Stimulated activated CD8-positive, alpha-beta memory T cell treated with anti-CD3 and anti-CD28 coated beads, Interleukin-7, amount 100 ng/mL, for 4 hours (primary cell): ENCODE measurements at regions not wholly inside any gene's neighbourhood (a gene's known extent, or its start where the extent isn't known, plus 50 kb on each side); places are given as distances from the start of the nearest gene placed in this dataset.

Experiments used
- DNase-seq, 2 donors: peaks; one replicate each; pipeline ENCODE4 v3.0.0-alpha.2; 2020; ENCODE audit warnings: low read depth in 2 of 2

DNA sequence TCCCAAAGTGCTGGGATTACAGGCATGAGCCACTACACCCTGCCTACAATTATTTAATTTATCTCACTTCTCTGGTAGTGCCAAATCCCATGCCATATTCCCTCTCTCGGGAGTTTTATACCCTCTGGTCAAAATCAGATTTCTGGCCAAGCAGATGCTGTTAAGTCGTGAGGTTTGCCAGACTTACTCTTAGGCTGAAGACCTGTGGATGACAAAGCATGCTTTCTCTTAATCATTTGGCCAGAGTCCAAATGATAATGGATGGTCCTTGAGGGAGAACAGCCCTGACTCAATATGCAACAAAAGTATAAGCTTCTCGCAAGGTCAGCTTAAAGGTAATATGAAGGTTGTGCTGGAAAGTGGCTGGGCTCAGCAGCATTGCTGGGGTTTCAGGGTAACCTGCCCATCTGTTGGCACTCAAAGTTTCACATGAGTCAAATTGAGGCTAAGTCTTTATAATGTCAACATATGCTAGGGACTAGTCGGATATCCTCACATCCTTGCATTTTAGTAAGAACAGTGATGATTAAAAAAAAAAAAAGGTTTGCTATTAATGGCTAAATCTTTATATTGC, 280.1 kb downstream of the KIF4B start:
- no peak for DNase-seq

GRCh38 chr5:155295111-155295510, 281.6 kb downstream of the KIF4B start:
- no peak for DNase-seq

- DNase-seq, result no peak
These were observed 285.9 kb downstream of the KIF4B start for GRCh38 chr5:155299386-155300005.

DNA sequence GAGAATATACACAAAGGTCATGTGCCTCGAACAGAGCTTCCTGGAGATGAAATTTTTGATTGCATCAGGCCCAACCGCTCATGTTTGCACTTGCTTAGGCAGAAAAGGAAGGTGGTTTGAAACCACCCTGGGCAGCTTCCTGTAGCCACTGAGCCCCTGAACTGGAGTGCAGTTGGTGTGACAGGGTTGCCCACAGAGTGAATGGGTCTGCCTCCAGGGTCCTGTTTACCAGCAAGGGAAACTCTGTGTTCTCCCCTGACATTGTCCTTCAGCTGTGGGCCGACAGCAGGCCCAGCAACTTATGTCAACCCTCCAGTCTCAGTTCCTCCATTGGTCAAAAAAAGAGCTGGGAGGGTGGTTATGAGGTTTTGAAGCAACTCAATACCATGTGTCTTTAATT, 289.6 kb downstream of the KIF4B start:
- DNase-seq, result no peak

- no peak for DNase-seq
These were observed 293.7 kb downstream of the KIF4B start for GRCh38 chr5:155307229-155307628.

DNA sequence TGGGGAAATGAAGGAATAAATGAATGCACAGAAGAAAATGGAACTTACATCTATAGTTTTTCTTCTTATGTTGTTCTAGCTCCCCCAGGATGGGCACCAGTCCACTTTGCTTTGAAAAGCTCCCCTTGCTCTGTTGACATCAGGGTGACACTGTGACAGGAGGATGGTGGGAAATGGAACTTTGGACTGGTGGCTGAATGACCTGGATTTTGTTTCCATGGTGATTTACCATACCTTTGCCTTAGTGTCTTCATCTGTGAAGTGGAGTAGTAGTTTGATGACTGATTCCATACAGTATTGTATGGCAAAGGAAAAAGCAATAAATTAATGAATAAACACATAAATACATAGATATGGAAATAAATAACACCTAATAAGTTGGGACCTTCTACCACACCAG, 294.7 kb downstream of the KIF4B start:
- no peak for DNase-seq

DNA sequence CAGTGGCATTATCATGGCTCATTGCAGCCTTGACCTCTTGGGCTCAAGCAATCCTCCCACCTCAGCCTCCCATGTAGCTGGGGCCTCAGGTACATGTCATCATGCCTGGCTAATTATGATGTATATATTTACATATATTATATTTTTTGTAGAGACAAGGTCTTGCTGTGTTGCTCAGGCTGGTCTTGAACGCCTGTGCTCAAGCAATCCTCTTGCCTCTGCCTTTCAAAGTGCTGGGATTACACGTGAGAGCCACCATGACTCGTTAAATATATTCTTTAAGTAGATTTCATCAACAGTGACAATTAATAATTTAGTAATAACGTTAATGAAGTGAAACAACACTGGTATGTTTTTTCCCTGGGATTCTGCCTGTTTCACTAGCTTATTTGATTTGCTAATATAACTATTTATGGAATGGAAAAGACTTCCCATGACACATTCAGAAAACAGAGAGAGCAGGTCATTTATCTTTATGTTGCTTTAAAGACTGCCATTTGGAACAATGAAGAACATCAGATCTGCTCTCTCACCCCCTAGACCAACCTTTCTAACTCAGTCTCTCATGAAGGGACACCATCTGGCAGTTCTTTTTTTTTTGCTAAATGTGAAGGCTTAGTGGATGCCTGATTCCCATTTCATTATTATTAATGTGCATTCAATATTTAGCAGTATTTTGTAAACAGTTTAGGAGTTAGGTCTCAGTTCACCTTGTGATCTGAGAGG, 295.6 kb downstream of the KIF4B start:
- no peak for DNase-seq

DNA sequence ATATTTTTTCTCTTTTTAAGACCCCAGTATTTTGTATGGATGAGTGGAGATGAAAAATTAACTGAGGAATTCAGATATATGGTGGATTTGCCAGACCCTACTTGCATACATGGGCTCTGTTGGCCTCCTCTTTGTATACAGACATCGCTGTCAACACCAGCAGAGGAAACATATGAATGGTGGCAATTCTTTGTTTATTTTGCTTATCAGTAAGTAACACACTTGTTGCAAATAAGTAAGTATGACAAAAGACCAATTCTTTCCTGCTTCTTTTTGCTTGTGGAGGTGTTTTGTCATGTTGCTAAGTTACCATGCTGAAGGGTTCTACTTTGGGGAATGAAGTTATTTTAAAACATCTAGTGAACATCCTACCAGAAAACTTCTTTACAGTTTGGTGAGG, 298.2 kb downstream of the KIF4B start:
- DNase-seq, result no peak

GRCh38 chr5:155313518-155313917, 300.0 kb downstream of the KIF4B start:
- no peak for DNase-seq

- DNase-seq, result no peak
These were observed 302.6 kb downstream of the KIF4B start for GRCh38 chr5:155316070-155316714.

DNA sequence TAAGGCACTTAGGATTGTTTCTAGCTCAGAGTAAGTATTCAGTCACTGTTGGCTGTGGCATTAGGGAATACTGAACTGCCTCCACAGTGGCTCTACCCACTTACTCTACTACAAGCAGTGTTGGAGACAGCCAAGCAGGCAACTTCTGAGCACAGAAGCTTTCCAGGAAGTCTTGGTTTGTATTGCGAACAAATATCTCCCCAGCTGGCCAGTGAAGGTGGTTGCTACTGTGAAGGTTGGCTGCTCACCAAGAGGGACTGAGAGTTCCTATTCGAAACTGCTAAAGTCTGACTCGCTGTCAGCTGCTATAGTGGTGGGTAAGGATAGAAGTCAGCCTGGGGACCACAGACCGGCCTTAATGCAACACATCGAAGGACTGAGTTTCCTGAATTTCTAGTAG, 319.1 kb downstream of the KIF4B start:
- DNase-seq, result no peak

GRCh38 chr5:155342956-155343355, 329.4 kb downstream of the KIF4B start:
- DNase-seq, result no peak

DNA sequence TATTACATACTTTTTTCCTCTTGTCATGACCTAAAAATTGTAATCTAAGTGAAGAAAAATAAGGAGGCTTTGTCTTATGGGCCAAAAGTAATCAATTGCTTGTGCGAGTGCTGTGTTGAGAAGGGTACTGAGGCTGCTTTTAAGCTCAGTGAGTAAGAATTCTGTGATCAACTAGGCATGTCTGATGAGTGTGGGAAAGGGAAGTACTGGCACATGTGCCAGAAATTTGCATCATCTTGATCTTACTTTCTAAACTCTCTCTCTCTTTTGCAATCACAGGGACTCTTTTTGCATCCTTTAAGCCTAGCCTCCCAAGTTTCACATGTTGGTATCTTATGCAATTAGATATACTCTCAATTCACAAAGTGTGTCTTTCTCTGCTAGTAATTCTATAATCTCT, 329.9 kb downstream of the KIF4B start:
- no peak for DNase-seq

GRCh38 chr5:155353231-155353630, 339.7 kb downstream of the KIF4B start:
- no peak for DNase-seq

GRCh38 chr5:155366096-155366495, 352.5 kb downstream of the KIF4B start:
- DNase-seq, result no peak

DNA sequence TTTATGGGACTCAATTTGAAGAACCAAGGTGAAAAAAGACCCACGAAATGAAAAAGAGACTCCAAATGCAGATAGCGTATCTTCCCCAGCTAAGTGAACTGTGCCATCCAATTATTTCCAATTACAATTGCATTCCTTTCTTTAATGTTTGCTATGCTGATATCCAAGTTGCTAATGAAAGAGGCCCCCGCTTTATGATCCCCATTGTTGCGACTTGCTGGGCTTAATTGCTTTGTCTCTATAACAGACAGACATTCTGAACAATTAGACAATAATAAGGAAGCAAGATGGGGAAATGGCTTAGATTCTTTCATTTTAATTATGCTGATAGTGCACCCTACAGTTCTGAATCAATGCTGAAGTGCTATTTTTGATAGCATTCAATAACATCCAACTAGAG, 354.3 kb downstream of the KIF4B start:
- no peak for DNase-seq

DNA sequence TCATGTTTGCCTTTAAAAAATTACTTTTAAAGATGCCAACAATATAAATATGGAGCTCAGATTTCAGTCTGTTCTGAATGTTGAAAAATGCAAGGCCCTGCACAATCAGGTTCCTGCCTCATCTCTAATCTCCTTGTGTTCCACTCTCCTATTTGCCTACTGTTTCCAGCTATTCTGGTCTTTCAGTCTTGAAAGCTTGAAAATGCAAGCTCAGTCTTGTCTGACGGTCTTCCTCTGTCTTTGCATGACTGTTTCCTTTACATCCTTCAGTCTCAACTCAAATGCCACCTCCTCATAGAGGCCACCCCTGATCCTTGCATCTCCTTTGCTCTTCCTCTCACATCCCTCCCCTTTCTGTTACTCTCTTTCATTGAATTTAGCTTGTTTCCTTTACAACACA, 354.9 kb downstream of the KIF4B start:
- no peak for DNase-seq

- DNase-seq, result no peak
These were observed 366.9 kb downstream of the KIF4B start for GRCh38 chr5:155380480-155380879.

DNA sequence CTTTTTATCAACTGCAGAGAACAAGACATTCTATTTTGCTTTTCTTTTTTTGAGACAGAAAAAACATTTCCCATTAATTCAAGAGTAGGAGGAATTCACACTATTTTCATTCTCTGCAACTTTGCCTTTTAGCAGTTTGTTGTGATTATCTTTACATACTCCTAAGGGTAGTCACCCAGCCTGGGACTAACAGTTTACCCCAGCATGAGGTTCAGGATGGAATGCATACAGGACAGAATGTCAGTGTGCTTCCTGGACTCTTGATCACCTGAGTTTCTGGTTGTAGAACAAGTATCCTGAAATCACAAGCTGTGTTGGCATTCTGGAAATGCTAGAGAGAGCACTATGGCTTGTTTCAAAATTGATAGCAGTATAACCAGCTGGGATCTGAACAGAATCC, 368.1 kb downstream of the KIF4B start:
- no peak for DNase-seq

- DNase-seq, result no peak
These were observed 375.9 kb downstream of the KIF4B start for GRCh38 chr5:155389498-155389897.

DNA sequence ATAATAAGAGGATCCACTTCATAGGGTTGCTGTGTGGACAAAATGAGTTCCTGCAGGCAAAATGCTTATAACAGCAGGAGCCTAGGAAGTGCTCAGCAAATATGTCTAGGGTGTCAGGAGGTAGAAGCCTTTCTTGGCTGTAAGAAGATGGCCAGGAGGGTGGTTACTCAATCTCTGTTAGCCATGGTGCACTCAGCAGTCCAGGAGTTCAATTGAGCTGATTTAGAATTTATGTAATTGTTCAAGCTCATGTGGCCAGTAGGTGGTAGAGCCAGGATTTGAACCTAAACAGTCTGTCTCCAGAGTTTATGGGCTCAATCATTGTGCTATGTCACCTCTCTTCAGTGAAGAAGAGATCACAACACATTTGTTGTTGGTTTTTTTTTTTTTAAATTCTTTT, 381.2 kb downstream of the KIF4B start:
- no peak for DNase-seq

- DNase-seq, result no peak
These were observed 389.5 kb downstream of the KIF4B start for GRCh38 chr5:155402927-155403640.
